ENCODE measurements at regions not wholly inside any gene's neighbourhood (a gene's known extent, or its start where the extent isn't known, plus 50 kb on each side); places are given as distances from the start of the nearest gene placed in this dataset.

GRCh38 chr9:31304576-31304975, 1079.9 kb upstream of the ACO1 start:
- H4K20me1 ChIP-seq (ENCODE audit: insufficient read depth) = no peaks in the 10 kb centered on the region
- peak; percentile 23 for DNase-seq (ENCODE audit: low read depth, low spot score)
- no peaks in the 10 kb centered on the region for H3K9me2 ChIP-seq (ENCODE audit: insufficient read depth)
- intact Hi-C loops (cut with micrococcal nuclease) = loop anchor here (10.0 kb wide), 1 partner anchor 180 kb away; no protein-coding TSS in a partner anchor
- H3K9ac ChIP-seq (ENCODE audit: low read length) = peak overlapping the region; percentile 3; the same call in 1 of the 2 replicates
- no peaks in the 10 kb centered on the region for H3K79me2 ChIP-seq (ENCODE audit: insufficient read depth, low read length)
- BruUV-seq (replicated peaks) = no TSS peak
- no peak overlapping the region for H3K27ac ChIP-seq (ENCODE audit: low read depth, low read length)
- H3K4me3 ChIP-seq (replicated peaks in 1 of 2; ENCODE audit: low read depth in 1 of 2, low read length in 2 of 2) = no peak overlapping the region
- CTCF ChIA-PET = interaction anchor here (1.1 to 1.2 kb wide), 2 partner anchors 32 to 185 kb away, joined by 3 to 5 read pairs; no protein-coding TSS in a partner anchor
- peaks cover 0 to 12% of the 10 kb centered on the region in 2 experiments; a peak in 2 of 4 replicates for H3K4me1 ChIP-seq (ENCODE audit: control insufficient read depth in 1 of 2, insufficient read depth in 2 of 2, low read length in 2 of 2)
- H3K9me3 ChIP-seq (ENCODE audit: control insufficient read depth in 1 of 2, insufficient read depth in 1 of 2, low read depth in 1 of 2, low read length in 2 of 2) = no peaks in the 10 kb centered on the region
- RAD21 ChIA-PET (ENCODE audit: low non-redundant PET in 1 of 2, low total read pairs in 2 of 2, uncharacterized antibody in 2 of 2, unreplicated experiment in 2 of 2) = no interaction called here
- ATAC-seq = peak; percentile 54; the same call in 1 of the 2 replicates
- H3K36me3 ChIP-seq (ENCODE audit: control insufficient read depth in 1 of 2, insufficient read depth in 2 of 2, low read length in 2 of 2) = no peaks in the 10 kb centered on the region
- H3K4me2 ChIP-seq (ENCODE audit: low read length) = peak overlapping the region; percentile 29
- H2AFZ ChIP-seq (ENCODE audit: low read depth, low read length, poor library complexity, severe bottlenecking) = peak overlapping the region; percentile 80
- POLR2A ChIA-PET = no interaction called here
- H3K27me3 ChIP-seq (ENCODE audit: insufficient read depth, low read length) = no peaks in the 10 kb centered on the region
- TF ChIP-seq, protein P1, sequence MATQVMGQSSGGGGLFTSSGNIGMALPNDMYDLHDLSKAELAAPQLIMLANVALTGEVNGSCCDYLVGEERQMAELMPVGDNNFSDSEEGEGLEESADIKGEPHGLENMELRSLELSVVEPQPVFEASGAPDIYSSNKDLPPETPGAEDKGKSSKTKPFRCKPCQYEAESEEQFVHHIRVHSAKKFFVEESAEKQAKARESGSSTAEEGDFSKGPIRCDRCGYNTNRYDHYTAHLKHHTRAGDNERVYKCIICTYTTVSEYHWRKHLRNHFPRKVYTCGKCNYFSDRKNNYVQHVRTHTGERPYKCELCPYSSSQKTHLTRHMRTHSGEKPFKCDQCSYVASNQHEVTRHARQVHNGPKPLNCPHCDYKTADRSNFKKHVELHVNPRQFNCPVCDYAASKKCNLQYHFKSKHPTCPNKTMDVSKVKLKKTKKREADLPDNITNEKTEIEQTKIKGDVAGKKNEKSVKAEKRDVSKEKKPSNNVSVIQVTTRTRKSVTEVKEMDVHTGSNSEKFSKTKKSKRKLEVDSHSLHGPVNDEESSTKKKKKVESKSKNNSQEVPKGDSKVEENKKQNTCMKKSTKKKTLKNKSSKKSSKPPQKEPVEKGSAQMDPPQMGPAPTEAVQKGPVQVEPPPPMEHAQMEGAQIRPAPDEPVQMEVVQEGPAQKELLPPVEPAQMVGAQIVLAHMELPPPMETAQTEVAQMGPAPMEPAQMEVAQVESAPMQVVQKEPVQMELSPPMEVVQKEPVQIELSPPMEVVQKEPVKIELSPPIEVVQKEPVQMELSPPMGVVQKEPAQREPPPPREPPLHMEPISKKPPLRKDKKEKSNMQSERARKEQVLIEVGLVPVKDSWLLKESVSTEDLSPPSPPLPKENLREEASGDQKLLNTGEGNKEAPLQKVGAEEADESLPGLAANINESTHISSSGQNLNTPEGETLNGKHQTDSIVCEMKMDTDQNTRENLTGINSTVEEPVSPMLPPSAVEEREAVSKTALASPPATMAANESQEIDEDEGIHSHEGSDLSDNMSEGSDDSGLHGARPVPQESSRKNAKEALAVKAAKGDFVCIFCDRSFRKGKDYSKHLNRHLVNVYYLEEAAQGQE (IDR thresholded peaks at IDR 0.05; ENCODE audit: low read depth) = no peak
- TF ChIP-seq, protein P2, sequence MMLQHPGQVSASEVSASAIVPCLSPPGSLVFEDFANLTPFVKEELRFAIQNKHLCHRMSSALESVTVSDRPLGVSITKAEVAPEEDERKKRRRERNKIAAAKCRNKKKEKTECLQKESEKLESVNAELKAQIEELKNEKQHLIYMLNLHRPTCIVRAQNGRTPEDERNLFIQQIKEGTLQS (IDR thresholded peaks at IDR 0.05) = no peak
- TF ChIP-seq RAD21 (IDR thresholded peaks at IDR 0.05; ENCODE audit: low read depth) (no peak), ELF1 (IDR thresholded peaks at IDR 0.05; ENCODE audit: borderline replicate concordance, low read depth) (no peak), ZFX (IDR thresholded peaks at IDR 0.05) (no peak), CBX3 (IDR thresholded peaks at IDR 0.05; ENCODE audit: low read depth) (no peak), FOSL1 (IDR thresholded peaks at IDR 0.05; ENCODE audit: low read depth) (peak; percentile 29; the same call in 1 of the 2 replicates), TCF7L2 (IDR thresholded peaks at IDR 0.05; ENCODE audit: borderline replicate concordance, extremely low read depth, insufficient read depth, insufficient read length) (no peak), JUND (IDR thresholded peaks at IDR 0.05) (no peak), EZH2phosphoT487 (IDR thresholded peaks at IDR 0.05; ENCODE audit: borderline replicate concordance) (no peak), SRF (IDR thresholded peaks at IDR 0.05; ENCODE audit: low read depth) (no peak), CEBPB (IDR thresholded peaks at IDR 0.05; ENCODE audit: low read depth) (no peak), ZNF274 (IDR thresholded peaks at IDR 0.05; ENCODE audit: low read depth, low read length) (no peak), SIN3A (IDR thresholded peaks at IDR 0.05; ENCODE audit: low read depth) (no peak), POLR2AphosphoS5 (IDR thresholded peaks at IDR 0.05; ENCODE audit: low read depth, low read length) (no peak), EGR1 (IDR thresholded peaks at IDR 0.05; ENCODE audit: low read depth) (no peak), YY1 (IDR thresholded peaks at IDR 0.05; ENCODE audit: extremely low read depth, insufficient replicate concordance, low read depth, low read length) (no peak), EZH2 (IDR thresholded peaks at IDR 0.05) (no peak), ZBTB33 (IDR thresholded peaks at IDR 0.05; ENCODE audit: extremely low read depth, insufficient replicate concordance, low read length) (no peak)
- TF ChIP-seq, protein P3, sequence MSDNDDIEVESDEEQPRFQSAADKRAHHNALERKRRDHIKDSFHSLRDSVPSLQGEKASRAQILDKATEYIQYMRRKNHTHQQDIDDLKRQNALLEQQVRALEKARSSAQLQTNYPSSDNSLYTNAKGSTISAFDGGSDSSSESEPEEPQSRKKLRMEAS (IDR thresholded peaks at IDR 0.05) = peak; percentile 27; the same call in 1 of the 2 replicates
- TF ChIP-seq, protein P4, sequence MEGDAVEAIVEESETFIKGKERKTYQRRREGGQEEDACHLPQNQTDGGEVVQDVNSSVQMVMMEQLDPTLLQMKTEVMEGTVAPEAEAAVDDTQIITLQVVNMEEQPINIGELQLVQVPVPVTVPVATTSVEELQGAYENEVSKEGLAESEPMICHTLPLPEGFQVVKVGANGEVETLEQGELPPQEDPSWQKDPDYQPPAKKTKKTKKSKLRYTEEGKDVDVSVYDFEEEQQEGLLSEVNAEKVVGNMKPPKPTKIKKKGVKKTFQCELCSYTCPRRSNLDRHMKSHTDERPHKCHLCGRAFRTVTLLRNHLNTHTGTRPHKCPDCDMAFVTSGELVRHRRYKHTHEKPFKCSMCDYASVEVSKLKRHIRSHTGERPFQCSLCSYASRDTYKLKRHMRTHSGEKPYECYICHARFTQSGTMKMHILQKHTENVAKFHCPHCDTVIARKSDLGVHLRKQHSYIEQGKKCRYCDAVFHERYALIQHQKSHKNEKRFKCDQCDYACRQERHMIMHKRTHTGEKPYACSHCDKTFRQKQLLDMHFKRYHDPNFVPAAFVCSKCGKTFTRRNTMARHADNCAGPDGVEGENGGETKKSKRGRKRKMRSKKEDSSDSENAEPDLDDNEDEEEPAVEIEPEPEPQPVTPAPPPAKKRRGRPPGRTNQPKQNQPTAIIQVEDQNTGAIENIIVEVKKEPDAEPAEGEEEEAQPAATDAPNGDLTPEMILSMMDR (IDR thresholded peaks at IDR 0.05 in 2 of 3, conservative IDR thresholded peaks at IDR 0.05 in 1 of 3; ENCODE audit: borderline replicate concordance in 1 of 3, insufficient read depth in 1 of 3, low read depth in 2 of 3, low read length in 2 of 3) = no peak
